GM23248 (cell line): ENCODE measurements at regions not wholly inside any gene's neighbourhood (a gene's known extent, or its start where the extent isn't known, plus 50 kb on each side); places are given as distances from the start of the nearest gene placed in this dataset.

Source experiments
- DNase-seq: peaks from one replicate; pipeline ENCODE4 v3.0.0-alpha.2; 2015
- H2AFZ ChIP-seq: fragments of 200-600 bp; sonication (generic); 2 replicates; pipeline ENCODE4 v1.6.1; 2016; ENCODE audit warnings: antibody characterized with exemption
- H3F3A ChIP-seq: fragments of 200-600 bp; sonication (generic); 2 replicates; pipeline ENCODE4 v1.6.1; 2016; ENCODE audit warnings: mild to moderate bottlenecking, antibody characterized with exemption, mixed run types; ENCODE audit not compliant: insufficient read depth
- H3K27ac ChIP-seq: fragments of 200-600 bp; sonication (generic); 2 replicates; pipeline ENCODE4 v1.5.1; 2016; ENCODE audit warnings: mild to moderate bottlenecking
- H3K27me3 ChIP-seq: fragments of 200-600 bp; sonication (generic); replicated peaks from 2 replicates; pipeline ENCODE4 v1.6.1; 2016; ENCODE audit warnings: mild to moderate bottlenecking; ENCODE audit not compliant: insufficient read depth
- H3K36me3 ChIP-seq: fragments of 200-600 bp; sonication (generic); 2 replicates; pipeline ENCODE4 v1.6.1; 2016; ENCODE audit warnings: low read depth, mild to moderate bottlenecking
- H3K4me1 ChIP-seq: fragments of 200-600 bp; sonication (generic); 2 replicates; pipeline ENCODE4 v1.6.1; 2016; ENCODE audit warnings: mild to moderate bottlenecking; ENCODE audit not compliant: insufficient read depth
- H3K4me2 ChIP-seq: fragments of 200-600 bp; sonication (generic); one replicate; pipeline ENCODE4 v1.6.1; 2016; ENCODE audit warnings: mild to moderate bottlenecking; ENCODE audit not compliant: unreplicated experiment
- H3K4me3 ChIP-seq: fragments of 200-600 bp; sonication (generic); 2 replicates; pipeline ENCODE4 v1.5.1; 2016; ENCODE audit warnings: mild to moderate bottlenecking
- H3K79me2 ChIP-seq: fragments of 200-600 bp; sonication (generic); 2 replicates; pipeline ENCODE4 v1.6.1; 2016; ENCODE audit warnings: mild to moderate bottlenecking; ENCODE audit not compliant: insufficient read depth
- H3K9ac ChIP-seq: fragments of 200-600 bp; sonication (generic); 2 replicates; pipeline ENCODE4 v1.6.1; 2016; ENCODE audit warnings: mild to moderate bottlenecking
- H3K9me2 ChIP-seq: fragments of 200-600 bp; sonication (generic); 2 replicates; pipeline ENCODE4 v1.6.1; 2016; ENCODE audit warnings: mixed run types, mild to moderate bottlenecking, moderate library complexity; ENCODE audit not compliant: insufficient read depth
- H3K9me3 ChIP-seq: fragments of 200-600 bp; sonication (generic); one replicate; pipeline ENCODE4 v1.6.1; 2017; ENCODE audit warnings: low read depth
- H4K20me1 ChIP-seq: fragments of 200-600 bp; sonication (generic); 2 replicates; pipeline ENCODE4 v1.6.0; 2016; ENCODE audit not compliant: insufficient read depth
- EZH2 ChIP-seq: fragments of 200-600 bp; sonication (generic); IDR thresholded peaks from 2 replicates; pipeline ENCODE4 v1.6.1; 2018; ENCODE audit warnings: antibody characterized with exemption, mild to moderate bottlenecking; ENCODE audit not compliant: insufficient read depth, poor library complexity, severe bottlenecking
- EZH2phosphoT487 ChIP-seq: fragments of 200-600 bp; sonication (generic); IDR thresholded peaks from 2 replicates; pipeline ENCODE4 v1.6.1; 2018; ENCODE audit warnings: antibody characterized with exemption, moderate library complexity, mild to moderate bottlenecking, low read depth; ENCODE audit not compliant: insufficient read depth
- WGBS, 2 experiments: methylation state at CpG; one replicate each; pipeline ENCODE4 v1.1.6; 2015 to 2017; ENCODE audit warnings: low lambda C conversion rate in 2 of 2, low coverage in 1 of 2; ENCODE audit errors: missing lambda C conversion rate in 2 of 2; 5-methylcytosine and 5-hydroxymethylcytosine counted together
- in situ Hi-C: fragments of 300-500 bp; cut with MboI; formaldehyde crosslinking; loops from 2 replicates; pipeline ENCODE4 v1.15.0; 2020

GRCh38 chr14:42441615-42442014 lies 834.9 kb downstream of the LRFN5 start:
- Histone ChIP-seq H3K9ac (no peak overlapping the region), H3F3A (no peaks in the 10 kb centered on the region), H3K27me3 (no peaks in the 10 kb centered on the region), H3K4me3 (no peak overlapping the region), H3K4me2 (no peak overlapping the region), H3K36me3 (no peaks in the 10 kb centered on the region), H2AFZ (no peak overlapping the region), H3K27ac (no peak overlapping the region), H3K9me3 (no peaks in the 10 kb centered on the region), H4K20me1 (no peaks in the 10 kb centered on the region), H3K79me2 (no peaks in the 10 kb centered on the region), H3K9me2 (no peaks in the 10 kb centered on the region), H3K4me1 (no peaks in the 10 kb centered on the region)
- WGBS, 2 experiments: 35 to 40% methylated on average over 2 of the region's 2 CpGs
- TF ChIP-seq EZH2 (no peak), EZH2phosphoT487 (no peak)
- no peak for DNase-seq
- in situ Hi-C loops: no loop called here

DNA sequence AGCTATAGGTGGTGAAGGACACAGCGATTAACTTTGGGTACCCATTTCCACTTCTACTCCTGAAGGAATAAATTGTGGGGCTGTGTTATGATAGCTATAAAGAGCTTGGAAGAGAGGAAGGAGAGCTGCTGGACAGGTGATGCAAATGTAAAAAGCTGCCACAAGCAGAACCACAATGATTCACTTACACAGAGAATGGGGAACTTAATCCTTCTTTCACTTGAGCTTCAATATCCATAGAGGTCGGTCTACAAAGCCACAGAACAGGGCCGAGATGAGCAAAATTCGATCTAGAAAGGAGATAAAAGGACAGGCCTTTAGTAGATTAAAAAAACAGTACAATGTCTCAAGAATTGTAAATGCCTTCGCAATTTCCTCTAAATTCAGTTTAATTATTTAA lies 831.1 kb downstream of the LRFN5 start:
- no peak for TF ChIP-seq EZH2
- TF ChIP-seq EZH2phosphoT487: no peak
- Histone ChIP-seq H3K9me2 (no peaks in the 10 kb centered on the region), H2AFZ (no peak overlapping the region), H3K79me2 (no peaks in the 10 kb centered on the region), H3K4me3 (no peak overlapping the region), H3K36me3 (no peaks in the 10 kb centered on the region), H3F3A (no peaks in the 10 kb centered on the region), H3K27me3 (no peaks in the 10 kb centered on the region), H3K4me2 (no peak overlapping the region), H3K9ac (no peak overlapping the region), H4K20me1 (no peaks in the 10 kb centered on the region), H3K4me1 (no peaks in the 10 kb centered on the region), H3K9me3 (no peaks in the 10 kb centered on the region), H3K27ac (no peak overlapping the region)
- in situ Hi-C loops: no loop called here
- 38 to 45% methylated on average over 5 of the region's 5 CpGs for WGBS, 2 experiments
- DNase-seq: no peak

DNA sequence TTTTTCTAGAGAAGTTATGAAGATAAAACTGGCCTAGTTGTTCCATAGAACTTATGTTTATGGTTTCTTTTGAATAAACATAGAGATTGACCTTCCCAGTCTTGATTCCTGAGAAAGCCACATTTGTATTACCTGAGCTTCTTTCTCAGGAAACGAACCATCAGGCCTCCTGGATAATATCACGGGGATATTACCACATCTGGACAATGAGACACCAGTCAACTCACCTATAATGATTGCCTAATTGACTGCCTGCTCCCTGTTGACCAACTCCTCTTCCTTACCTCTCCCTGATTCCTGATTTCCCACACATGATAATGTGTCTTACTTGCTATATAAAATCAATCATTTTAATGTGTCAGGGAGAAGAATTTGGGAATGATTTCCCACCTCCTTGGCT lies 822.7 kb downstream of the LRFN5 start:
- H3K9me3 ChIP-seq: no peaks in the 10 kb centered on the region
- no peak overlapping the region for H2AFZ ChIP-seq
- no peaks in the 10 kb centered on the region for H3K36me3 ChIP-seq
- TF ChIP-seq EZH2phosphoT487: no peak
- no peak for TF ChIP-seq EZH2
- H3K79me2 ChIP-seq: no peaks in the 10 kb centered on the region
- in situ Hi-C loops: no loop called here
- no peak overlapping the region for H3K9ac ChIP-seq
- H4K20me1 ChIP-seq: no peaks in the 10 kb centered on the region
- no peaks in the 10 kb centered on the region for H3F3A ChIP-seq
- no peaks in the 10 kb centered on the region for H3K27me3 ChIP-seq
- no peaks in the 10 kb centered on the region for H3K9me2 ChIP-seq
- no peak overlapping the region for H3K4me2 ChIP-seq
- no peak overlapping the region for H3K27ac ChIP-seq
- no peak for DNase-seq
- no peaks in the 10 kb centered on the region for H3K4me1 ChIP-seq
- H3K4me3 ChIP-seq: no peak overlapping the region
- 6 to 10% methylated on average over 2 of the region's 2 CpGs for WGBS, 2 experiments

- Histone ChIP-seq H2AFZ (no peak overlapping the region), H3K9me2 (no peaks in the 10 kb centered on the region), H3K4me2 (no peak overlapping the region), H3K27ac (no peak overlapping the region), H3K79me2 (no peaks in the 10 kb centered on the region), H4K20me1 (no peaks in the 10 kb centered on the region), H3K9me3 (no peaks in the 10 kb centered on the region), H3K27me3 (no peaks in the 10 kb centered on the region), H3F3A (no peaks in the 10 kb centered on the region), H3K4me3 (no peak overlapping the region), H3K4me1 (no peaks in the 10 kb centered on the region), H3K9ac (no peak overlapping the region), H3K36me3 (no peaks in the 10 kb centered on the region)
- TF ChIP-seq EZH2phosphoT487 (no peak), EZH2 (no peak)
- no peak for DNase-seq
- in situ Hi-C loops: no loop called here
- WGBS, 2 experiments: 11 to 13% methylated on average over 1 of the region's 1 CpG
These were observed 822.3 kb downstream of the LRFN5 start for GRCh38 chr14:42428996-42429395.

DNA sequence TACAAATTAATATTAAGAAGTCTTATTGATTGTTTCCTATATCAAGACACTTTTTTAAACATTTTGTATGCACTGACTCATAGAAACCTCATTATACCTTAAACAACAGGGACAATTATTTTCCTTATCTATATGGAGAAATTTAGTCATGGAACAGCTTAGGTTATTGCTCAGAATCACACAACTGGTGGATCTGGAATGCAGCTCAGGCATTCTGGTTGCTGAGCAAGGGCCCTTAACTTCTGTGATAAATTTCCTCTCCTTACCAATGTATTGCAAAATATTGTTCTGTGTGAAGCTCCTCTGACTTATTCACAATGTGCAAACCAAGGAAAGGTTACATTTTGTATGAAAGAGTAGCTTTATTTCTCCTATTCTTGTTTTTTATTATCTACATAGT lies 817.8 kb downstream of the LRFN5 start:
- in situ Hi-C loops: no loop called here
- Histone ChIP-seq H3K27ac (no peak overlapping the region), H3F3A (no peaks in the 10 kb centered on the region), H2AFZ (no peak overlapping the region), H3K79me2 (no peaks in the 10 kb centered on the region), H3K9me3 (no peaks in the 10 kb centered on the region), H4K20me1 (no peaks in the 10 kb centered on the region), H3K9ac (no peak overlapping the region), H3K4me3 (no peak overlapping the region), H3K9me2 (no peaks in the 10 kb centered on the region), H3K4me1 (no peaks in the 10 kb centered on the region), H3K36me3 (no peaks in the 10 kb centered on the region), H3K27me3 (no peaks in the 10 kb centered on the region), H3K4me2 (no peak overlapping the region)
- TF ChIP-seq EZH2phosphoT487 (no peak), EZH2 (no peak)
- peak; percentile 20 for DNase-seq
